GM23338 (cell line): ENCODE measurements at regions not wholly inside any gene's neighbourhood (a gene's known extent, or its start where the extent isn't known, plus 50 kb on each side); places are given as distances from the start of the nearest gene placed in this dataset.

ENCODE experiments used
- ATAC-seq: fragments of 200-7000 bp; cut with Tn5 transposase; 3 replicates; pipeline ENCODE4 v1.9.1; 2020
- DNase-seq: peaks from one replicate; pipeline ENCODE4 v3.0.0-alpha.2; 2015; ENCODE audit warnings: low spot score
- H2AFZ ChIP-seq: fragments of 200-600 bp; sonication (generic); 2 replicates; pipeline ENCODE4 v1.8.0; 2016; ENCODE audit warnings: antibody characterized with exemption, mild to moderate bottlenecking, moderate library complexity
- H3F3A ChIP-seq: fragments of 200-600 bp; sonication (generic); replicated peaks from 2 replicates; pipeline ENCODE4 v1.8.0; 2017; ENCODE audit warnings: antibody characterized with exemption, mixed run types, low read depth
- H3K27ac ChIP-seq: fragments of 200-600 bp; sonication (generic); 2 replicates; pipeline ENCODE4 v1.6.1; 2016; ENCODE audit warnings: low read depth
- H3K27me3 ChIP-seq: fragments of 200-600 bp; sonication (generic); 2 replicates; pipeline ENCODE4 v1.8.0; 2016; ENCODE audit warnings: mild to moderate bottlenecking, mixed run types, moderate library complexity; ENCODE audit not compliant: insufficient read depth
- H3K36me3 ChIP-seq: fragments of 200-600 bp; sonication (generic); 2 replicates; pipeline ENCODE4 v1.8.0; 2016; ENCODE audit warnings: mild to moderate bottlenecking; ENCODE audit not compliant: insufficient read depth
- H3K4me1 ChIP-seq: fragments of 200-600 bp; sonication (generic); 2 replicates; pipeline ENCODE4 v1.8.0; 2016; ENCODE audit warnings: mild to moderate bottlenecking, moderate library complexity; ENCODE audit not compliant: insufficient read depth
- H3K4me2 ChIP-seq: fragments of 200-600 bp; sonication (generic); 2 replicates; pipeline ENCODE4 v1.7.1; 2017; ENCODE audit warnings: mixed run types
- H3K4me3 ChIP-seq: fragments of 200-600 bp; sonication (generic); 2 replicates; pipeline ENCODE4 v1.6.1; 2016; ENCODE audit warnings: mixed run types
- H3K79me2 ChIP-seq: fragments of 200-600 bp; sonication (generic); replicated peaks from 2 replicates; pipeline ENCODE4 v1.8.0; 2017; ENCODE audit warnings: mild to moderate bottlenecking; ENCODE audit not compliant: insufficient read depth
- H3K9me2 ChIP-seq: fragments of 200-600 bp; sonication (generic); 2 replicates; pipeline ENCODE4 v1.8.0; 2017; ENCODE audit not compliant: insufficient read depth
- H4K20me1 ChIP-seq: fragments of 200-600 bp; sonication (generic); replicated peaks from 2 replicates; pipeline ENCODE4 v1.8.0; 2017; ENCODE audit warnings: mild to moderate bottlenecking; ENCODE audit not compliant: insufficient read depth
- H3K27ac Mint-ChIP-seq: 2 replicates; pipeline ENCODE4 v1.8.0; 2020; ENCODE audit warnings: inconsistent platforms, mild to moderate bottlenecking, moderate library complexity, mixed read lengths
- H3K27me3 Mint-ChIP-seq: 3 replicates; pipeline ENCODE4 v1.8.0; 2022; ENCODE audit warnings: low read depth, mild to moderate bottlenecking, moderate library complexity, mixed read lengths, inconsistent platforms; ENCODE audit not compliant: insufficient read depth, poor library complexity
- H3K36me3 Mint-ChIP-seq: 3 replicates; pipeline ENCODE4 v1.8.0; 2021; ENCODE audit warnings: low read depth, mild to moderate bottlenecking, inconsistent platforms, moderate library complexity, mixed read lengths
- H3K4me1 Mint-ChIP-seq: 3 replicates; pipeline ENCODE4 v1.8.0; 2020; ENCODE audit warnings: mild to moderate bottlenecking, inconsistent platforms, mixed read lengths
- H3K4me3 Mint-ChIP-seq: 3 replicates; pipeline ENCODE4 v1.8.0; 2021; ENCODE audit warnings: moderate library complexity, mild to moderate bottlenecking, inconsistent platforms, mixed read lengths
- H3K9me3 Mint-ChIP-seq: 3 replicates; pipeline ENCODE4 v1.8.0; 2020; ENCODE audit warnings: moderate library complexity, mild to moderate bottlenecking, inconsistent platforms, mixed read lengths
- EZH2 ChIP-seq: fragments of 200-600 bp; sonication (generic); IDR thresholded peaks from one replicate; pipeline ENCODE4 v1.8.0; 2017; ENCODE audit warnings: antibody characterized with exemption, mild to moderate bottlenecking, low read depth; ENCODE audit not compliant: unreplicated experiment
- NANOG ChIP-seq: IDR thresholded peaks from 2 replicates; pipeline ENCODE4 v1.6.1; 2016; ENCODE audit warnings: antibody characterized with exemption, borderline replicate concordance
- STAT1 ChIP-seq: IDR thresholded peaks from one replicate; pipeline ENCODE4 v1.6.1; 2016; ENCODE audit warnings: antibody characterized with exemption; ENCODE audit not compliant: unreplicated experiment
- ZNF114 ChIP-seq: fragments of 250-450 bp; sonication (Bioruptor Pico); IDR thresholded peaks from 2 replicates; pipeline ENCODE4 v1.5.0; 2020; ENCODE audit warnings: mild to moderate bottlenecking, moderate library complexity
- TF ChIP-seq, protein P1 (sequence below): fragments of 250-450 bp; sonication (Bioruptor Pico); IDR thresholded peaks from 2 replicates; pipeline ENCODE4 v1.5.0; 2020; ENCODE audit warnings: mild to moderate bottlenecking, moderate library complexity
- TF ChIP-seq, protein P2 (sequence below): IDR thresholded peaks from one replicate; pipeline ENCODE4 v1.6.1; 2018; ENCODE audit warnings: antibody characterized with exemption; ENCODE audit not compliant: unreplicated experiment

DNA sequence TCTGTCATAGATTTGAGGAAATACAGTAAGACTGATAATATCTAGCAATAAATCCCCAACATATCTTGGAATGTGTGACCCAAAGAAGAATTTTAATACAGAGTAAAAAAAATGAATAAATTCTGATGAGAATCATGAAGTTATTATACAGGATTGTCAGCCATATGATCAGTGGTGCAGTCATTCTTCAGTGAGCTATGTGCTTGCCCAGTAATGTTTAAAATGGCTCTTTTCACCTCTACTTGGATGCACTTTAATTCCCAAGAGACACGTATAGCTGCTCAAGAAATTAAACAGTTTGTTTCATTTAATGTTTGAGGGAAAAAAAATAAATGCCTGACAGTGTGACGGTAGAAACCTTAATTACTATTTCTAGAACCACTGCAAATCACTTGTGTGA, 215.3 kb upstream of the FAM174A start (continued):
- TF ChIP-seq, protein P1, sequence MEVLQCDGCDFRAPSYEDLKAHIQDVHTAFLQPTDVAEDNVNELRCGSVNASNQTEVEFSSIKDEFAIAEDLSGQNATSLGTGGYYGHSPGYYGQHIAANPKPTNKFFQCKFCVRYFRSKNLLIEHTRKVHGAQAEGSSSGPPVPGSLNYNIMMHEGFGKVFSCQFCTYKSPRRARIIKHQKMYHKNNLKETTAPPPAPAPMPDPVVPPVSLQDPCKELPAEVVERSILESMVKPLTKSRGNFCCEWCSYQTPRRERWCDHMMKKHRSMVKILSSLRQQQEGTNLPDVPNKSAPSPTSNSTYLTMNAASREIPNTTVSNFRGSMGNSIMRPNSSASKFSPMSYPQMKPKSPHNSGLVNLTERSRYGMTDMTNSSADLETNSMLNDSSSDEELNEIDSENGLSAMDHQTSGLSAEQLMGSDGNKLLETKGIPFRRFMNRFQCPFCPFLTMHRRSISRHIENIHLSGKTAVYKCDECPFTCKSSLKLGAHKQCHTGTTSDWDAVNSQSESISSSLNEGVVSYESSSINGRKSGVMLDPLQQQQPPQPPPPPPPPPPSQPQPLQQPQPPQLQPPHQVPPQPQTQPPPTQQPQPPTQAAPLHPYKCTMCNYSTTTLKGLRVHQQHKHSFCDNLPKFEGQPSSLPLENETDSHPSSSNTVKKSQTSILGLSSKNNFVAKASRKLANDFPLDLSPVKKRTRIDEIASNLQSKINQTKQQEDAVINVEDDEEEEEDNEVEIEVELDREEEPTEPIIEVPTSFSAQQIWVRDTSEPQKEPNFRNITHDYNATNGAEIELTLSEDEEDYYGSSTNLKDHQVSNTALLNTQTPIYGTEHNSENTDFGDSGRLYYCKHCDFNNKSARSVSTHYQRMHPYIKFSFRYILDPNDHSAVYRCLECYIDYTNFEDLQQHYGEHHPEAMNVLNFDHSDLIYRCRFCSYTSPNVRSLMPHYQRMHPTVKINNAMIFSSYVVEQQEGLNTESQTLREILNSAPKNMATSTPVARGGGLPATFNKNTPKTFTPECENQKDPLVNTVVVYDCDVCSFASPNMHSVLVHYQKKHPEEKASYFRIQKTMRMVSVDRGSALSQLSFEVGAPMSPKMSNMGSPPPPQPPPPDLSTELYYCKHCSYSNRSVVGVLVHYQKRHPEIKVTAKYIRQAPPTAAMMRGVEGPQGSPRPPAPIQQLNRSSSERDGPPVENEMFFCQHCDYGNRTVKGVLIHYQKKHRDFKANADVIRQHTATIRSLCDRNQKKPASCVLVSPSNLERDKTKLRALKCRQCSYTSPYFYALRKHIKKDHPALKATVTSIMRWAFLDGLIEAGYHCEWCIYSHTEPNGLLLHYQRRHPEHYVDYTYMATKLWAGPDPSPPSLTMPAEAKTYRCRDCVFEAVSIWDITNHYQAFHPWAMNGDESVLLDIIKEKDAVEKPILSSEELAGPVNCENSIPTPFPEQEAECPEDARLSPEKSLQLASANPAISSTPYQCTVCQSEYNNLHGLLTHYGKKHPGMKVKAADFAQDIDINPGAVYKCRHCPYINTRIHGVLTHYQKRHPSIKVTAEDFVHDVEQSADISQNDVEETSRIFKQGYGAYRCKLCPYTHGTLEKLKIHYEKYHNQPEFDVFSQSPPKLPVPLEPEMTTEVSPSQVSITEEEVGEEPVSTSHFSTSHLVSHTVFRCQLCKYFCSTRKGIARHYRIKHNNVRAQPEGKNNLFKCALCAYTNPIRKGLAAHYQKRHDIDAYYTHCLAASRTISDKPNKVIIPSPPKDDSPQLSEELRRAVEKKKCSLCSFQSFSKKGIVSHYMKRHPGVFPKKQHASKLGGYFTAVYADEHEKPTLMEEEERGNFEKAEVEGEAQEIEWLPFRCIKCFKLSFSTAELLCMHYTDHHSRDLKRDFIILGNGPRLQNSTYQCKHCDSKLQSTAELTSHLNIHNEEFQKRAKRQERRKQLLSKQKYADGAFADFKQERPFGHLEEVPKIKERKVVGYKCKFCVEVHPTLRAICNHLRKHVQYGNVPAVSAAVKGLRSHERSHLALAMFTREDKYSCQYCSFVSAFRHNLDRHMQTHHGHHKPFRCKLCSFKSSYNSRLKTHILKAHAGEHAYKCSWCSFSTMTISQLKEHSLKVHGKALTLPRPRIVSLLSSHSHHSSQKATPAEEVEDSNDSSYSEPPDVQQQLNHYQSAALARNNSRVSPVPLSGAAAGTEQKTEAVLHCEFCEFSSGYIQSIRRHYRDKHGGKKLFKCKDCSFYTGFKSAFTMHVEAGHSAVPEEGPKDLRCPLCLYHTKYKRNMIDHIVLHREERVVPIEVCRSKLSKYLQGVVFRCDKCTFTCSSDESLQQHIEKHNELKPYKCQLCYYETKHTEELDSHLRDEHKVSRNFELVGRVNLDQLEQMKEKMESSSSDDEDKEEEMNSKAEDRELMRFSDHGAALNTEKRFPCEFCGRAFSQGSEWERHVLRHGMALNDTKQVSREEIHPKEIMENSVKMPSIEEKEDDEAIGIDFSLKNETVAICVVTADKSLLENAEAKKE = no peak
- no peak for TF ChIP-seq NANOG
- no peak for TF ChIP-seq STAT1
- TF ChIP-seq, protein P2, sequence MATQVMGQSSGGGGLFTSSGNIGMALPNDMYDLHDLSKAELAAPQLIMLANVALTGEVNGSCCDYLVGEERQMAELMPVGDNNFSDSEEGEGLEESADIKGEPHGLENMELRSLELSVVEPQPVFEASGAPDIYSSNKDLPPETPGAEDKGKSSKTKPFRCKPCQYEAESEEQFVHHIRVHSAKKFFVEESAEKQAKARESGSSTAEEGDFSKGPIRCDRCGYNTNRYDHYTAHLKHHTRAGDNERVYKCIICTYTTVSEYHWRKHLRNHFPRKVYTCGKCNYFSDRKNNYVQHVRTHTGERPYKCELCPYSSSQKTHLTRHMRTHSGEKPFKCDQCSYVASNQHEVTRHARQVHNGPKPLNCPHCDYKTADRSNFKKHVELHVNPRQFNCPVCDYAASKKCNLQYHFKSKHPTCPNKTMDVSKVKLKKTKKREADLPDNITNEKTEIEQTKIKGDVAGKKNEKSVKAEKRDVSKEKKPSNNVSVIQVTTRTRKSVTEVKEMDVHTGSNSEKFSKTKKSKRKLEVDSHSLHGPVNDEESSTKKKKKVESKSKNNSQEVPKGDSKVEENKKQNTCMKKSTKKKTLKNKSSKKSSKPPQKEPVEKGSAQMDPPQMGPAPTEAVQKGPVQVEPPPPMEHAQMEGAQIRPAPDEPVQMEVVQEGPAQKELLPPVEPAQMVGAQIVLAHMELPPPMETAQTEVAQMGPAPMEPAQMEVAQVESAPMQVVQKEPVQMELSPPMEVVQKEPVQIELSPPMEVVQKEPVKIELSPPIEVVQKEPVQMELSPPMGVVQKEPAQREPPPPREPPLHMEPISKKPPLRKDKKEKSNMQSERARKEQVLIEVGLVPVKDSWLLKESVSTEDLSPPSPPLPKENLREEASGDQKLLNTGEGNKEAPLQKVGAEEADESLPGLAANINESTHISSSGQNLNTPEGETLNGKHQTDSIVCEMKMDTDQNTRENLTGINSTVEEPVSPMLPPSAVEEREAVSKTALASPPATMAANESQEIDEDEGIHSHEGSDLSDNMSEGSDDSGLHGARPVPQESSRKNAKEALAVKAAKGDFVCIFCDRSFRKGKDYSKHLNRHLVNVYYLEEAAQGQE = no peak

DNA sequence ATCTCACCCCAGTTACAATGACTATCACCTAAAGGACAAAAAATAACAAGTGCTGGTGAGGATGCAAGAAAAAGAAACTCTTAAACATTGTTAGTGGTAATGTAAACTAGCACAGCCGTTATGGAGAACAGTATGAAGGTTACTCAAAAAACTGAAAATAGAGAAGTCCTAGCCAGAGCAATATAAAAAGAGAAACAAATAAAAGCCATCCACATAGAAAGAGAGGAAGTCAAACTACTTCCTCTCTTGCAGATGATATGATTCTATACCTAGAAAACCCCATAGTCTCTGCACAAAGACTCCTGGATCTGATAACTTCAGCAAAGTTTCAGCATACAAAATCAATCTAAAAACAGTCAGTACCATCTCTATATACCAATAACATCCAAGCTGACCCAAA, 221.5 kb upstream of the FAM174A start:
- Mint-ChIP-seq H3K4me1 (no peaks in the 10 kb centered on the region), H3K27ac (no peak overlapping the region), H3K9me3 (peaks cover 9% of the 10 kb centered on the region; the same call in 2 of the 3 replicates), H3K36me3 (no peaks in the 10 kb centered on the region; the same call in 2 of the 3 replicates), H3K27me3 (peaks cover 4% of the 10 kb centered on the region), H3K4me3 (no peak overlapping the region)
- no peaks in the 10 kb centered on the region for H3K4me1 ChIP-seq
- no peak overlapping the region for H3K4me2 ChIP-seq
- H3K27me3 ChIP-seq = no peaks in the 10 kb centered on the region
- H3K27ac ChIP-seq = no peak overlapping the region
- no peak for ATAC-seq
- no peaks in the 10 kb centered on the region for H3K79me2 ChIP-seq
- no peak for DNase-seq
- H3K4me3 ChIP-seq = no peak overlapping the region
- no peaks in the 10 kb centered on the region; the same call in 1 of the 2 replicates for H3K9me2 ChIP-seq
- H3F3A ChIP-seq = no peaks in the 10 kb centered on the region
- H2AFZ ChIP-seq = no peak overlapping the region
- H3K36me3 ChIP-seq = no peaks in the 10 kb centered on the region
- H4K20me1 ChIP-seq = no peaks in the 10 kb centered on the region
- TF ChIP-seq EZH2 (no peak), ZNF114 (no peak)
- TF ChIP-seq, protein P1 = no peak
